ENCODE measurements at regions not wholly inside any gene's neighbourhood (a gene's known extent, or its start where the extent isn't known, plus 50 kb on each side); places are given as distances from the start of the nearest gene placed in this dataset.

- TF ChIP-seq EZH2 (IDR thresholded peaks at IDR 0.05; ENCODE audit: low read depth, unreplicated experiment): no peak
- TF ChIP-seq CTCF (conservative IDR thresholded peaks at IDR 0.05; ENCODE audit: low read depth in 2 of 2): no peak
Observed at GRCh38 chr16:79271583-79271982, 329.0 kb downstream of the MAF start.
